Sigmoid colon (tissue), 6 donors: ENCODE measurements at regions not wholly inside any gene's neighbourhood (a gene's known extent, or its start where the extent isn't known, plus 50 kb on each side); places are given as distances from the start of the nearest gene placed in this dataset.
"Not testable (repeated sequence)": the region's sequence is repeated elsewhere in the genome, so short reads cannot be mapped to it uniquely, and the experiment has no call there.

Experiments used
- DNase-seq: peaks from one replicate; pipeline ENCODE4 v3.0.0-alpha.2; 2019
- H3K27ac ChIP-seq, 4 donors: fragments of 200-600 bp; sonication (generic); one replicate each; pipeline ENCODE4 v1.5.1; 2016 to 2019; ENCODE audit warnings: mild to moderate bottlenecking in 1 of 4
- H3K27me3 ChIP-seq, 3 donors: fragments of 200-600 bp; sonication (generic); one replicate each; pipeline ENCODE4 v1.5.1; 2019; ENCODE audit warnings: mild to moderate bottlenecking in 1 of 3
- H3K36me3 ChIP-seq, 4 donors: fragments of 200-600 bp; sonication (generic); one replicate each; pipeline ENCODE4 v1.5.1; 2016 to 2019
- H3K4me1 ChIP-seq, 4 donors: fragments of 200-600 bp; sonication (generic); one replicate each; pipeline ENCODE4 v1.5.1; 2017 to 2019
- H3K4me3 ChIP-seq, 4 donors: fragments of 200-600 bp; sonication (generic); one replicate each; pipeline ENCODE4 v1.5.1; 2017 to 2019; ENCODE audit warnings: mild to moderate bottlenecking in 2 of 4, moderate library complexity in 1 of 4
- H3K9me3 ChIP-seq, 4 donors: fragments of 200-600 bp in 3 of 4; sonication (generic) in 3 of 4; one replicate each; pipeline versions ENCODE4 v1.5.1 to v1.6.1; 2013 to 2019
- EP300 ChIP-seq, 4 donors: sonication (generic); formaldehyde crosslinking; IDR thresholded peaks; one replicate each; pipeline ENCODE4 v1.6.1; 2017; ENCODE audit warnings: antibody characterized with exemption in 4 of 4
- POLR2A ChIP-seq, 2 donors: fragments of 450-650 bp; IDR thresholded peaks; one replicate each; pipeline ENCODE4 v1.6.1; 2016; ENCODE audit warnings: antibody characterized with exemption in 2 of 2, mild to moderate bottlenecking in 2 of 2, moderate library complexity in 2 of 2
- POLR2AphosphoS5 ChIP-seq, 4 donors: sonication (generic); formaldehyde crosslinking; IDR thresholded peaks; one replicate each; pipeline ENCODE4 v1.6.1; 2017; ENCODE audit warnings: antibody characterized with exemption in 4 of 4
- WGBS, 2 donors: extraction: QIAGEN DNeasy Blood & Tissue Kit; methylation state at CpG; one replicate each; pipeline ENCODE4 v1.1.7; 2013; 5-methylcytosine and 5-hydroxymethylcytosine counted together
- intact Hi-C: fragments of 100-400 bp; cut with DNase I; formaldehyde crosslinking; loops from one replicate; pipeline ENCODE4 v1.15.1; 2023
- TF ChIP-seq, protein P1 (sequence below), 4 experiments: fragments of 450-650 bp in 3 of 4; fragments of 200-600 bp in 1 of 4; IDR thresholded peaks; one replicate each; pipeline ENCODE4 v1.5.1; 2016 to 2019; ENCODE audit warnings: antibody characterized with exemption in 4 of 4, mild to moderate bottlenecking in 3 of 4, moderate library complexity in 2 of 4
- donor health status: healthy with polysubstance abuse.
- donor health status: healthy.

DNA sequence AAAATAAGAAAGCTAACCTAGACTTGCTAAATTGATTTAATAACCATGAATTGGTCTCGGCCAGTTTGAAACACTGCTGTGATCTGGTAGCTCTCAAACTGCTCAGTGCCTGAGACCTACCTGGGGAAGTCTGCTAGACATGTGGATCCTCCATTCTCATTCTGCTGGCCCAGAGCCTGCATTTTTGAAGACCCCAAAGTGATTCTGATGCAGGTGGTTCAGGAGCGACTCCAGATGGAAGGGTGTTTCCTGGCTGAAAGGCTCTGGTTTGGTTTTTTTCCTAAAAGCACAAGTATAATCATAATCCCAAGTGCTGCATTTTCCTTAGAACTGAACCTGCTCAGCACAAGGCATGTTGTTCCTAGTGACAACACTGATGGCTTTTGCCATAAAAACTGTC lies 159.5 kb downstream of the ZNF664 start:
- WGBS, 2 donors, result 93 to 98% methylated on average over 2 of the region's 2 CpGs
- peaks cover 0 to 1% (median 0%) of the 10 kb centered on the region in 4 donors for H3K9me3 ChIP-seq
- TF ChIP-seq, protein P1, sequence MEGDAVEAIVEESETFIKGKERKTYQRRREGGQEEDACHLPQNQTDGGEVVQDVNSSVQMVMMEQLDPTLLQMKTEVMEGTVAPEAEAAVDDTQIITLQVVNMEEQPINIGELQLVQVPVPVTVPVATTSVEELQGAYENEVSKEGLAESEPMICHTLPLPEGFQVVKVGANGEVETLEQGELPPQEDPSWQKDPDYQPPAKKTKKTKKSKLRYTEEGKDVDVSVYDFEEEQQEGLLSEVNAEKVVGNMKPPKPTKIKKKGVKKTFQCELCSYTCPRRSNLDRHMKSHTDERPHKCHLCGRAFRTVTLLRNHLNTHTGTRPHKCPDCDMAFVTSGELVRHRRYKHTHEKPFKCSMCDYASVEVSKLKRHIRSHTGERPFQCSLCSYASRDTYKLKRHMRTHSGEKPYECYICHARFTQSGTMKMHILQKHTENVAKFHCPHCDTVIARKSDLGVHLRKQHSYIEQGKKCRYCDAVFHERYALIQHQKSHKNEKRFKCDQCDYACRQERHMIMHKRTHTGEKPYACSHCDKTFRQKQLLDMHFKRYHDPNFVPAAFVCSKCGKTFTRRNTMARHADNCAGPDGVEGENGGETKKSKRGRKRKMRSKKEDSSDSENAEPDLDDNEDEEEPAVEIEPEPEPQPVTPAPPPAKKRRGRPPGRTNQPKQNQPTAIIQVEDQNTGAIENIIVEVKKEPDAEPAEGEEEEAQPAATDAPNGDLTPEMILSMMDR (IDR thresholded peaks at IDR 0.05), result no peak
- no peaks in the 10 kb centered on the region for H3K36me3 ChIP-seq
- DNase-seq, result no peak
- intact Hi-C loops, result no loop called here
- no peak overlapping the region for H3K27ac ChIP-seq
- H3K4me1 ChIP-seq, result no peaks in the 10 kb centered on the region
- no peak overlapping the region for H3K4me3 ChIP-seq
- H3K27me3 ChIP-seq, result no peaks in the 10 kb centered on the region

DNA sequence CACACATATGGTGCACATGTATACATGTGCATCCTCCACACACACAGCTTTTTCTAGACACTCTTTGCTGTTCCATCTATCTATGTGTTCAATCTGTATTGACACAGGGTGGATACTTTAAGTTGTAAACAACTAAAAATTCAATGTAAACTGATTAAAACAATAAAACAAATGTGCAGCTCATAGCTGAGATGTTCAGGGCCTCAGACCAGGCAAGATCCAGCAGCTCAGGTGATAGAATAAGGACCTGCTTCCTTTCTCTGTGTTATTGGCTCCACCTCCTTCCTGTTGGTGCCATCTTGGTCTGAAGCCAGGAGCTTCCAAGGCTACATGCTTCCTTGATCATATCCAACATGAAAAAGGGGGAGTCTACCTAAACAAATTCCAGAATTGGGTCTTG lies 158.1 kb upstream of the RFLNA start:
- Histone ChIP-seq H3K9me3 (peaks cover 0 to 3% (median 0%) of the 10 kb centered on the region in 4 donors), H3K36me3 (no peaks in the 10 kb centered on the region), H3K4me3 (no peak overlapping the region), H3K4me1 (no peaks in the 10 kb centered on the region), H3K27me3 (no peaks in the 10 kb centered on the region), H3K27ac (no peak overlapping the region)
- intact Hi-C loops, result no loop called here
- TF ChIP-seq, protein P1 (IDR thresholded peaks at IDR 0.05), result no peak
- TF ChIP-seq EP300 (IDR thresholded peaks at IDR 0.05), result no peak
- no peak for TF ChIP-seq POLR2A (IDR thresholded peaks at IDR 0.05)
- TF ChIP-seq POLR2AphosphoS5 (IDR thresholded peaks at IDR 0.05), result no peak
- DNase-seq, result no peak

DNA sequence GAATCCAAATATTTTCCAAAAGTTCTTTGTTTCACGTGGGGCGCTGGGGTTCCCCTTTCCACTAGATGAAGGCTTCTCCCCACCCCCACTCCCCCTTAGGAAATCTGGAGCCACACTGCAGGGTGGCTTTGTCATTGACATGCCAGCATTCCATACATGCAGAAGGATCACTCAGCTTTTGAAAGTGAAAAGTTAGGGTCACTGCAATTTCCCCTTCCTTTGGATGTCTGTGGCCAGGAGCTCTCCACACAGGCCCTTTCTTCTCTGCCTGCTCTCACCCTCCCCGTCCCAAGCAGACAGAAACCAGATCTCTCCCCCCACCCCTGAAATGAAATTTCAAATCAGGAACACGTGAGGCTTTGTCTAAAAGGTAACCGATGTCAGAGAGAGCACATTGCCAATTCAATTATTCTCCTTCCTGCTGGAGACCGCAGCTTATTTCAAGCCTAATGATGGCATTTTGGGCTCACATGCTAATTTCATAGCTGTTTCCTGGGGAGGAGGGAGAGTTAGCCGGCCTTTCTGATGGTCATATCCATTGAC lies 153.9 kb upstream of the RFLNA start:
- Histone ChIP-seq H3K27ac (no peak overlapping the region), H3K27me3 (no peaks in the 10 kb centered on the region), H3K4me3 (no peak overlapping the region), H3K4me1 (no peaks in the 10 kb centered on the region), H3K36me3 (no peaks in the 10 kb centered on the region), H3K9me3 (peaks cover 0 to 7% (median 2%) of the 10 kb centered on the region in 4 donors)
- TF ChIP-seq POLR2A (IDR thresholded peaks at IDR 0.05), result no peak
- DNase-seq, result no peak
- 58 to 83% methylated on average over 7 of the region's 7 CpGs for WGBS, 2 donors
- intact Hi-C loops, result no loop called here

DNA sequence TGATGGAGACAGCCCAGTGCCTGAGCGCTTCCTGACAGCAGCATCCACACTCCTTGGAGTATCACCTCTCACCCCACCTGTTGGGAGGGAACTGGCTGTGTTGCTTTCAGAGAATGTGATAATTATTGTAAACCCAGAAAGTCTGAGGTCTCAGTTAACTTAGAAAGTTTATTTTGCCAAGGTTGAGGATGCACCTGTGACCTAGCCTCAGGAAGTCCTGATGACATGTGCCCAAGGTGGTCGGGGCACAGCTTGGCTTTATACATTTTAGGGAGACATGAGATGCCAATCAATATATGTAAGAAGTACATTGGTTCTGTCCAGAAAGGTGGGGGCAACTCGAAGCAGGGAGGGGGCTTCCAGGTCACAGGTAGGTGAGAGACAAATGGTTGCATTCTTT lies 153.3 kb upstream of the RFLNA start:
- H3K27ac ChIP-seq, H3K36me3 ChIP-seq, intact Hi-C loops, H3K9me3 ChIP-seq, H3K4me3 ChIP-seq, H3K27me3 ChIP-seq, DNase-seq, H3K4me1 ChIP-seq: not testable (repeated sequence)
- 49 to 60% methylated on average over 3 of the region's 3 CpGs for WGBS, 2 donors

DNA sequence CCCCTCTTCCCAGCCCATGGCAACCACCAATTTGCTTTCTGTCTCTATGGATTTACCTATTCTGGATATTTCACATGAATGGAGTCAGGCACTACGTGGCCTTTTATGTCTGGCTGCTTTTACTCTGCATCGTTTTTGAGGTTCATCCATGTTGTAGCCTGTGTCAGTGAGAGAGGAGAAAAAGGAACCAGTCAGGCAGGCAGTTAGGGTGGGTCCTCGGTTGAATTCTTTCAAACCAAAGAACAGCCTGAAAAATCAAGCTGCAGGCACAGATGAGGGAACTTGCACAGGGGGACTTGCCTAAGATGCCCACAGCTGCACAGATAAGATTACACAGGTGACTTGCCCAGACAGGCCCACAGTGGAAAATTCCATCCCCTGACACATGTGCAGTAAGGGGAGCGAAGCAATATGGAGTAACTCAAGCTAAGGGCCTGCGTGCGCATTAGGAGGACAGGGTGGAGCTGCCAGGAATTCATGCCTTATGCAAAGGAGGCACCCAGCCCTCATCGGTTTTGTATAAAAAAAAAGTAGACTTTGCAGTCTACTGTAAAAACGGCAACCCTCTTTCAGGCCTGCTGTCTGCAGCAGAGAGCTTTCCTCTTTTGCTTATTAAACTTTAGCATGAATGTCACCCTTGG lies 152.4 kb upstream of the RFLNA start:
- DNase-seq, result no peak
- Histone ChIP-seq H3K27me3 (no peaks in the 10 kb centered on the region), H3K4me1 (no peaks in the 10 kb centered on the region), H3K36me3 (no peaks in the 10 kb centered on the region), H3K9me3 (peaks cover 0 to 7% (median 2%) of the 10 kb centered on the region in 4 donors), H3K27ac (no peak overlapping the region), H3K4me3 (no peak overlapping the region)
- 94 to 96% methylated on average over 8 of the region's 8 CpGs for WGBS, 2 donors
- intact Hi-C loops, result no loop called here
- TF ChIP-seq POLR2A (IDR thresholded peaks at IDR 0.05), result no peak
- TF ChIP-seq POLR2AphosphoS5 (IDR thresholded peaks at IDR 0.05), result no peak
- TF ChIP-seq, protein P1 (IDR thresholded peaks at IDR 0.05), result no peak
- no peak for TF ChIP-seq EP300 (IDR thresholded peaks at IDR 0.05)

DNA sequence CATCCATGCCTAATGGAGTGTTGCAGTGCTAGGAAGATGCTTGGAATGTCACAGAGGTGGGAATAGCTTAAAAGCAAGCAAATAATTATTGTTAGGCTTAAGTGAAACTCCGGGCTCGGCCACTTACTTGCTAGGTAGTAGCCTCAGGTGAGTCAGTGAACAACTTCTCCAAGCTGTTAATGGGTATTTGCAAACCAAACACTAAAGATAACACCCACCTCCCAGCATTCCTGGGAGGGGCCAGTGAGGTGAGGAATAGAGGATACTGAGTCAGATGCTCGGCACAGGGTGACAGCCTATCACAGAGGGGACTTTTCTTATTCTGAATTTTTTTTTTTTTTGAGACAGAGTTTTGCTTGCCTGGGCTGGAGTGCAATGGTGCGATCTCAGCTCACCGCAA lies 151.2 kb upstream of the RFLNA start:
- H3K36me3 ChIP-seq, result no peaks in the 10 kb centered on the region
- no peak overlapping the region for H3K4me3 ChIP-seq
- H3K27ac ChIP-seq, result no peak overlapping the region
- H3K4me1 ChIP-seq, result no peaks in the 10 kb centered on the region
- peaks cover 0 to 7% (median 1%) of the 10 kb centered on the region in 4 donors for H3K9me3 ChIP-seq
- intact Hi-C loops, result no loop called here
- H3K27me3 ChIP-seq, result no peaks in the 10 kb centered on the region
- no peak for TF ChIP-seq POLR2A (IDR thresholded peaks at IDR 0.05)
- TF ChIP-seq, protein P1 (IDR thresholded peaks at IDR 0.05), result no peak
- TF ChIP-seq POLR2AphosphoS5 (IDR thresholded peaks at IDR 0.05), result no peak
- DNase-seq, result no peak
- 84 to 91% methylated on average over 5 of the region's 5 CpGs for WGBS, 2 donors
